ENCODE measurements at regions not wholly inside any gene's neighbourhood (a gene's known extent, or its start where the extent isn't known, plus 50 kb on each side); places are given as distances from the start of the nearest gene placed in this dataset.

DNA sequence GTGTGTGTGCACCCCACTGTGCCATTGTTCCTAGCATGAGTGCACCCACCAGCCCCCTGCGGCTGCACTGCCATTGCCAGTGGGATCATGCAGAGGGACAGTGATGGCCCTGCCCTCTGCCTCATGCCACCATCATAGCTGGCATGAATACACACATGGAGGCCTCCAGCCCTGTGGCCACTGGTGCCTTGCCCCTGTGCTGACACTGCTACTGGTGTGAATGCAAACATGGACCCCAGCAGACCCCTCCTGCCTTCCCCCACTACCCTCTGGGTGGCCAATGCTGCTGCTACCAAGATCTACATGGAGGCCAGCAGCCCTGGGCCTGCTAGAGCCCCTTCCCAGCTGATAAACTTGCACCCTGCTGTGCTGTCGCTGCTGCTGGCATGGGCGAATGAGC is 995.5 kb upstream of the GOT2 start:
- no peak for DNase-seq (ENCODE audit: low read depth)
- no peak for TF ChIP-seq CTCF (IDR thresholded peaks at IDR 0.05; ENCODE audit: insufficient read depth, low read length)
- H3K4me3 ChIP-seq (ENCODE audit: low read depth, low read length), result no peak overlapping the region

DNA sequence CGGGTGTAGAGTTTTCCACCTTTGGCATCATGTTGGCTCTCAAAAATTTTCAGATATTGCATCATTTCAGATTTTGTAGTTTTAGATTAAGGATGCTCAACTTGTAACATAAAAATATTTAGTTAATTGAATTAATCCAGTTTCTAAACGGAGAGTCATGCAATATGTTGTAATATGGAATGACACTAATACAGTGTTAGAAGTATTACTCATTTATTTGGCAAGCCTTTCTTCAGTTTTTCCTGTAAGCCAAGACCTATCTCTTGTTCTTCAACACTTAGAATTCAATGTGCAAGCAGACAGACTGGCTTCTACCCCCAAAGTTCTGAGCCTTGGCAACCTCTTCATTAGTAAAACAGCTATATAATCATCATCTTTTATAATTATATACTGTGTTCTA is 985.0 kb upstream of the GOT2 start:
- no peak overlapping the region for H3K4me3 ChIP-seq (ENCODE audit: low read depth, low read length)
- TF ChIP-seq CTCF (IDR thresholded peaks at IDR 0.05; ENCODE audit: insufficient read depth, low read length), result no peak
- DNase-seq (ENCODE audit: low read depth), result peak; percentile 0

GRCh38 chr16:59707436-59708226 is 973.5 kb upstream of the GOT2 start:
- no peak for DNase-seq (ENCODE audit: low read depth)
- TF ChIP-seq CTCF (IDR thresholded peaks at IDR 0.05; ENCODE audit: insufficient read depth, low read length), result no peak
- H3K4me3 ChIP-seq (ENCODE audit: low read depth, low read length), result no peak overlapping the region

GRCh38 chr16:59701963-59702930 is 968.1 kb upstream of the GOT2 start:
- no peak for DNase-seq (ENCODE audit: low read depth)
- no peak for TF ChIP-seq CTCF (IDR thresholded peaks at IDR 0.05; ENCODE audit: insufficient read depth, low read length)
- no peak overlapping the region for H3K4me3 ChIP-seq (ENCODE audit: low read depth, low read length)

GRCh38 chr16:59699786-59700185 is 965.7 kb upstream of the GOT2 start:
- DNase-seq (ENCODE audit: low read depth), result no peak
- no peak for TF ChIP-seq CTCF (IDR thresholded peaks at IDR 0.05; ENCODE audit: insufficient read depth, low read length)
- no peak overlapping the region for H3K4me3 ChIP-seq (ENCODE audit: low read depth, low read length)

DNA sequence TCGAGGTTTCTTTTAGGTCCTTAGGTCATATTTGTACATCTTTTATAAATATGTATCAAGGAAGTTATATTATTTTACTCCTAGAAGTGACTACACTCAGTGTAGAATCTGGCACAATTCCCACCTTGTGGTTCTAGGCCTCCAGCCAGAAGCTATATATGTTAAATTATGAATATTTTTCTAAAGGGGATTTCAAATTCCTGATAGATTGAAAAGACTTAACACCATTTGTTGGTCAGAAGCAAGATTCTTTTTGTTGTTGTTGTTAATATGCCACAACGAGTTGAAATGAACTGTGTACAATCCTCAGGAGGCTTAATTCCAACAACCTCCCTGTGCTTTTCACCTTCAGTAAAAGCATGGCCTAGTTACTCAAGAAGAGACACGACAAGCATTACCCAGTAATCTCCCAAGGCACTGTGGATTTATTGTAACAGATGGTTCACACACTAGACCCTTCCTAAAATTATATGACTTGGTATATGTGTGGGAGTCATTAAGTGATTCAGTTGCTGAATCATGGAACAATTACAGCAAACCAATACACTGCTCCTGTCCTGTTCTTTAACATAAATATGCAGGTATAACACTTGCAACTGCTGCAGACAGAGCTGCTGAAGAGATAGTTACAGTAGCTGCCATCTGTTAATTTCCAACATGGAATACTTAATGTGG is 964.4 kb upstream of the GOT2 start:
- TF ChIP-seq CTCF (IDR thresholded peaks at IDR 0.05; ENCODE audit: insufficient read depth, low read length), result no peak
- no peak overlapping the region for H3K4me3 ChIP-seq (ENCODE audit: low read depth, low read length)
- DNase-seq (ENCODE audit: low read depth), result no peak
